ENCODE measurements at regions not wholly inside any gene's neighbourhood (a gene's known extent, or its start where the extent isn't known, plus 50 kb on each side); places are given as distances from the start of the nearest gene placed in this dataset.
"Not testable (repeated sequence)": the region's sequence is repeated elsewhere in the genome, so short reads cannot be mapped to it uniquely, and the experiment has no call there.

- no peak overlapping the region for H3K4me3 ChIP-seq
- no peak for TF ChIP-seq CTCF (IDR thresholded peaks at IDR 0.05; ENCODE audit: low read depth, low read length)
- DNase-seq (ENCODE audit: low read depth in 1 of 2, low spot score in 1 of 2), result no peak
Observed at GRCh38 chr5:28961816-28962215, 1923.4 kb upstream of the CDH9 start.

GRCh38 chr5:28958581-28958980 is 1920.2 kb upstream of the CDH9 start:
- no peak for DNase-seq (ENCODE audit: low read depth in 1 of 2, low spot score in 1 of 2)

More at GRCh38 chr5:28961816-28962215, 1923.4 kb upstream of the CDH9 start:
- no peaks in the 10 kb centered on the region for H3K4me1 ChIP-seq (ENCODE audit: low read depth)
- H3K27me3 ChIP-seq, result no peaks in the 10 kb centered on the region
- no peaks in the 10 kb centered on the region for H3K9me3 ChIP-seq (ENCODE audit: low read depth)
- no peaks in the 10 kb centered on the region for H3K36me3 ChIP-seq
- H3K27ac ChIP-seq, result no peak overlapping the region

GRCh38 chr5:28957450-28957849 is 1919.1 kb upstream of the CDH9 start:
- DNase-seq (ENCODE audit: low read depth in 1 of 2, low spot score in 1 of 2), result no peak
- Histone ChIP-seq H3K9me3 (ENCODE audit: low read depth) (no peaks in the 10 kb centered on the region), H3K4me3 (no peak overlapping the region), H3K27me3 (no peaks in the 10 kb centered on the region), H3K4me1 (ENCODE audit: low read depth) (no peaks in the 10 kb centered on the region), H3K27ac (no peak overlapping the region), H3K36me3 (no peaks in the 10 kb centered on the region)
- TF ChIP-seq CTCF (IDR thresholded peaks at IDR 0.05; ENCODE audit: low read depth, low read length), result no peak

More at GRCh38 chr5:28958581-28958980, 1920.2 kb upstream of the CDH9 start:
- no peaks in the 10 kb centered on the region for H3K9me3 ChIP-seq (ENCODE audit: low read depth)
- no peaks in the 10 kb centered on the region for H3K27me3 ChIP-seq
- H3K36me3 ChIP-seq, result no peaks in the 10 kb centered on the region
- H3K4me3 ChIP-seq, result no peak overlapping the region
- H3K4me1 ChIP-seq (ENCODE audit: low read depth), result no peaks in the 10 kb centered on the region
- TF ChIP-seq CTCF (IDR thresholded peaks at IDR 0.05; ENCODE audit: low read depth, low read length), result no peak
- H3K27ac ChIP-seq, result no peak overlapping the region

GRCh38 chr5:28954074-28954473 is 1915.7 kb upstream of the CDH9 start:
- H3K4me3 ChIP-seq, result no peak overlapping the region
- TF ChIP-seq CTCF (IDR thresholded peaks at IDR 0.05; ENCODE audit: low read depth, low read length), result no peak
- no peaks in the 10 kb centered on the region for H3K4me1 ChIP-seq (ENCODE audit: low read depth)
- H3K27me3 ChIP-seq, result no peaks in the 10 kb centered on the region
- no peaks in the 10 kb centered on the region for H3K36me3 ChIP-seq
- no peak for DNase-seq (ENCODE audit: low read depth in 1 of 2, low spot score in 1 of 2)
- H3K27ac ChIP-seq, result no peak overlapping the region
- H3K9me3 ChIP-seq (ENCODE audit: low read depth), result no peaks in the 10 kb centered on the region

- no peak overlapping the region for H3K27ac ChIP-seq
- no peaks in the 10 kb centered on the region for H3K4me1 ChIP-seq (ENCODE audit: low read depth)
- no peak for DNase-seq (ENCODE audit: low read depth in 1 of 2, low spot score in 1 of 2)
- no peak for TF ChIP-seq CTCF (IDR thresholded peaks at IDR 0.05; ENCODE audit: low read depth, low read length)
- no peaks in the 10 kb centered on the region for H3K27me3 ChIP-seq
- H3K9me3 ChIP-seq (ENCODE audit: low read depth), result no peaks in the 10 kb centered on the region
- no peak overlapping the region for H3K4me3 ChIP-seq
- no peaks in the 10 kb centered on the region for H3K36me3 ChIP-seq
Observed at GRCh38 chr5:28947865-28948264, 1909.5 kb upstream of the CDH9 start.

GRCh38 chr5:28945859-28946258 is 1907.5 kb upstream of the CDH9 start:
- DNase-seq (ENCODE audit: low read depth in 1 of 2, low spot score in 1 of 2), result no peak
- Histone ChIP-seq H3K9me3 (ENCODE audit: low read depth) (no peaks in the 10 kb centered on the region), H3K36me3 (no peaks in the 10 kb centered on the region), H3K4me3 (no peak overlapping the region), H3K27me3 (no peaks in the 10 kb centered on the region), H3K4me1 (ENCODE audit: low read depth) (no peaks in the 10 kb centered on the region), H3K27ac (no peak overlapping the region)
- TF ChIP-seq CTCF (IDR thresholded peaks at IDR 0.05; ENCODE audit: low read depth, low read length), result no peak

- H3K4me3 ChIP-seq; H3K27me3 ChIP-seq; H3K27ac ChIP-seq; DNase-seq (ENCODE audit: low read depth in 1 of 2, low spot score in 1 of 2); H3K9me3 ChIP-seq (ENCODE audit: low read depth); H3K4me1 ChIP-seq (ENCODE audit: low read depth); H3K36me3 ChIP-seq: not testable (repeated sequence)
Observed at GRCh38 chr5:28929366-28929765, 1891.0 kb upstream of the CDH9 start.

GRCh38 chr5:28928327-28928790 is 1890.0 kb upstream of the CDH9 start:
- not testable (repeated sequence) for H3K27me3 ChIP-seq; H3K4me3 ChIP-seq; H3K36me3 ChIP-seq; DNase-seq (ENCODE audit: low read depth in 1 of 2, low spot score in 1 of 2); H3K4me1 ChIP-seq (ENCODE audit: low read depth); H3K27ac ChIP-seq; H3K9me3 ChIP-seq (ENCODE audit: low read depth)

Data from cardiac muscle cell (in vitro differentiated cells and primary cell).